GM18861 (cell line): ENCODE measurements at regions not wholly inside any gene's neighbourhood (a gene's known extent, or its start where the extent isn't known, plus 50 kb on each side); places are given as distances from the start of the nearest gene placed in this dataset.

Experiments
- ATAC-seq: cut with Tn5 transposase; IDR thresholded peaks from one replicate; pipeline ENCODE4 v1.9.1; 2021; ENCODE audit not compliant: unreplicated experiment

DNA sequence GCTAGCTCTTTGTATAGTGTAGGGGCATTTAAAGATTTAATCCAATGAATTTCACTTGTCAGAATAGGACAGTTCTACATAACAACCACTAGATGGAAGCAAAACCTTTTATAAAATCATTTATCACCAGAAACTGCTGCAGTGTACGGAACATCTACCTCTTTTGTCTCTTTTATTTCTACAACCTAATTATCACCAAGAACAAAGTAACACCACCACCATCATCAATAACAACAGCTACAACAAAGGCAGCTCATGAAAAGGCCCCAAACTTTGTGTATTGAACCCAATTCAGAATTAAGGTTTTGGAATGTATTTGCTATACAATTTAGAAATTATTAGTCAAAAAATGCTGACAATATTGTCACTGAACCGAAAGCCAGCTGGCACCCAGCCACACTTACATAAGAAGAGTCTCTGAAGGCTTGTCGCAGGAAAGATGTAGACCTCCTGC, 260.9 kb upstream of the RPS6KA3 start:
- peak; percentile 60 for ATAC-seq

DNA sequence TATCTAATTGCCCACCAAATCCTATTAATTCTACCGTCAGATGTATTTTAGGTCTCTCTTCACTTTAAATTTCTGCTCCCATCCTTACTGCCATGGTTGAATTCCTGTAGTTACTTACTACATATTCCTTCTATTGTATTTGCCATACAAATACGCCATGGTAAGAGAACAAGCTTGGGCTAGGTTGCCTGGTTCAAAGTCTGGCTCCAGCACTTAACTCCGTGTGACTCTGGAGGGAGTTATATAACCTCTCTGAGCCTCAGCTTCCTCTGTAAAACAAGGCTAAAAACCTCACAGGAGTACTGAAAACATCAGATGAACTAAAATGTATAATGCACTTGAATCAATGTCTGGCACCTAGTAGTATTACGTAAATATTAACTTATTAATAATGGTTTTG, 260.3 kb upstream of the RPS6KA3 start:
- ATAC-seq = no peak

GRCh38 chrX:20523626-20524312, 257.1 kb upstream of the RPS6KA3 start:
- no peak for ATAC-seq

GRCh38 chrX:20522420-20522819, 255.7 kb upstream of the RPS6KA3 start:
- no peak for ATAC-seq

- no peak for ATAC-seq
Measured at GRCh38 chrX:20521222-20521621, 254.5 kb upstream of the RPS6KA3 start.

GRCh38 chrX:20519826-20520225, 253.1 kb upstream of the RPS6KA3 start:
- ATAC-seq = no peak

- ATAC-seq = no peak
Measured at GRCh38 chrX:20519146-20519545, 252.4 kb upstream of the RPS6KA3 start.

- ATAC-seq = no peak
Measured at GRCh38 chrX:20517565-20517964, 250.9 kb upstream of the RPS6KA3 start.

DNA sequence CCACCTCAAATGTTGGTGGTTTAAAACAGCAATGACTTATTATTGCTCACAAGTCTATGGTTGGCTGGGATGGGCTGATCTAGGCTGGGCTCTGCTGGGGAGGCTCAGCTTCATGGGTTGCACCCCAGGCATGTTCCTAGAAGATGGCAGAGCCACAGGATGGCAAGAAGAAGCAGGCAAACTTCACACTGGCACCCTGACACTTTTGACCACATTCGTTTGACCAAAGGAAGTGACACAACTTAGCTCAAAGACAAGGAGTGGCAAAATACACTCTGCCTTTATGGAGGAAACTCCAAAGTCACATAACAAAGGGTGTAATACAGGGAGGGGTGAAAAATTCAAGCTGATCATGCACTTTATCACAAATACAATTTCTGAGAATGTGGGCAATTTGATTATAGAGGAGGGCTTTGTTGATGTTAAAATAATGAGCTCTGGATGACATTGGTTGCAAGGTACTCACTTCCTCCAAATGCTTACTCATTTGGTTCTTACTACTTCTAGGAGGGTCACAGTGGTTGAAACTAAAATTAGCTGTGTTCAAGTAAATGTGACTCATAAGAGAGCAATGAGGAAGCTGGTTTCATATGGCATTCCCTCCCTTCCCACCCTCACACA, 249.2 kb upstream of the RPS6KA3 start:
- ATAC-seq = peak; percentile 98

GRCh38 chrX:20514358-20514757, 247.6 kb upstream of the RPS6KA3 start:
- no peak for ATAC-seq

DNA sequence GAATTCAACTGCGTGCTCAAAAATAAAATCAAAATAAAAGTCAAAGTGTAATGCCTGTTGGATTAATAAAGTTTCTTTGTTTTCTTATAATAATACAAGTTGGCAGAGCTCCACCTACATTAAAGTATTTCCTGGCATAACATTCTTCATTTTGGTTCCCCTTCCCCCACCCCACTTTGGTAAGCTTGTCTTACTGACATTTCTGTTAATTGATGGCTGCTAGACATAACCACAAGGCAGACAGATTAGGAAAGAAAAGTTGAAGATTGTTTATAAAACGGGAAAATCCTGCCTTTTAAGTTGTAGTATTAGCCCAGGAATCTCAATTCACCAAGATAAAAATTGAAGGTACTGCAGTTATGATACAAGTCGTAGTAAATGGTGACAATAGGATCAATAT, 246.5 kb upstream of the RPS6KA3 start:
- no peak for ATAC-seq

GRCh38 chrX:20511792-20512191, 245.1 kb upstream of the RPS6KA3 start:
- no peak for ATAC-seq

DNA sequence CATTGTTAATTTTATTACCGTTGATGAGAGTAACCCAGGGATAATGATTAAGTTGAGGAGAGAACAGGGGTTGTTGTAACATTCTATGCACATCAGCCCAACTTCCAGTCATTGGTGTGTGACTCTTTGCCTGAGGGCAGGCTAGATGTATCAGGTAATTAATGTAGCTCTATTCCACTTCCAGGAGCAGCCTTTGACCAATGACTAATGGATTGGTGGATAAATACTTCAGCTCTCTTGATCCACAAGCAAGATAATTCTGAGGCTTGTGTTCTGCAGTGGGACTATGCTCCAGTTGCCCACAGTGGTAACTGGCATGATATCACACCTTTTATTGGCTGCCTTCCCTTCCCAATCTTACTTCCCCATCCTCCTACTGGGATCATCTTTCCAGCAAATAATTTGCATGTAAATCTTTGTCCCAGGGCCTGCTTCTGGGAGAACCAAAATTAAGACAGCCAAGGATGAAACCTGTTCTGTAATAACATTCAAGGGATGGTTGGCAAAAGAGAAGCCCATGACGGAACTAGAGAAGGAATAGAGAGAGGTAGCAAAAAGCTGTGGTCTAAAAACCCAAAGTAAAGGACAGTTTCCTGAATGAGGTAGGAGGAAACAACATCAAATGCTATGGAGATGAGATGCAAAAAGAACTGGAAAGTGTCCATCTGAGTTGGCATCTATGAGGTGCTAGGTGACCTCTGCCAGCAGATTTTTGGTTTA, 241.4 kb upstream of the RPS6KA3 start:
- no peak for ATAC-seq

- no peak for ATAC-seq
Measured at GRCh38 chrX:20506739-20507138, 240.0 kb upstream of the RPS6KA3 start.

DNA sequence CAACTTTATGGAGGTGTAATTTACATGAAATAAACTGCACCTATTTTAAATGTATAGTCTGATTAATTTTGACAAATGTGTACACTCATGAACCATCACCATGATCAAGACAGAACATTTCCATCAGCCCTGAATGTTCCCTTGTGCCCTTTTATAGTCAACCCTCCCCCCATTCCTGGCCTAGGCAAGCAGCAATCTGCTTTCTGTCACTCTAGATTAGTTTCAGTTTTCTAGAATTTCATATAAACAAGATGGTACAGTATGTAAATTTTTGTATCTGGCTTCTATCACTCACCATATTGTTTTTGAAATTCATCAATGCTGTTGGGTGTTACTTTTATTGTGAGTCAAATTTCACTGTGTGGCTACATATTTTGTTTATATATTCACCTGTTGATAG, 234.2 kb upstream of the RPS6KA3 start:
- no peak for ATAC-seq

GRCh38 chrX:20500171-20500865, 233.6 kb upstream of the RPS6KA3 start:
- peak; percentile 68 for ATAC-seq

DNA sequence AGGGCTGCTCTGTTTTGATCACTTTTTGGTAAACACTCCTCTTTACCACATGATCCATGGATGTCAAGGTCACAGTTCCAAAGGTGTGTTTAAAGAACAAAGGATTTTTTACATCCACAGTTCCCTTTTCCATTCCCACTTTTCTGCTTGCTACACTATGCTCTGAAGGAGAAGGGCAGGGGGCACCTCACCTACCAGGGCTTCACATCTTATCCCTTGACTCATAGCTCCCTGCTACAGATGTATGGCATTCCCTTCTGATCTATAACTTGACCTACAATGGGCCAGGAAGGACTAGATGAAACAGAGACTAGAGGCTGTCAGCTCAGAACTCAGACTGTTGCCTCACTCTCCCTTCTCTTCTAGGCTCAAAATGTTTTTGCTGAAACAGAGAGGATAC, 233.1 kb upstream of the RPS6KA3 start:
- ATAC-seq = no peak

GRCh38 chrX:20498851-20499635, 232.3 kb upstream of the RPS6KA3 start:
- ATAC-seq = no peak

DNA sequence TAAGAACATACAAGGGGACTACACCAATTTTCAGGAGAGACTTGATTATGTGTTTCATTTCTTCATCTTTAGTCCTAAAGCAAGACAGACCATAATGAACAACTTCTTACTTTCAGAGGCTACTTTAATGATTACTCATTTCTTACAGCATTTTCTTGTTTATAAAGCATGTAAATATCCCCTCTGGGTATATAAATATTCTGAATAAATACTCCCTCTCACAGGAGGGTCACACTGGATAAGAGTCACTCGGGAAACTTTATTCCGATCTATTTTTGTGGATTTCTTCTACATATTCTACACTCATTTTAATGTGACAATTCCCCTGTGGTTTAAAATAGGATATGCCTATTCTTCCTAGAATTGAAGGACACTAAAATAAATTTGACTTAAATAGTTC, 228.9 kb upstream of the RPS6KA3 start:
- ATAC-seq = no peak

DNA sequence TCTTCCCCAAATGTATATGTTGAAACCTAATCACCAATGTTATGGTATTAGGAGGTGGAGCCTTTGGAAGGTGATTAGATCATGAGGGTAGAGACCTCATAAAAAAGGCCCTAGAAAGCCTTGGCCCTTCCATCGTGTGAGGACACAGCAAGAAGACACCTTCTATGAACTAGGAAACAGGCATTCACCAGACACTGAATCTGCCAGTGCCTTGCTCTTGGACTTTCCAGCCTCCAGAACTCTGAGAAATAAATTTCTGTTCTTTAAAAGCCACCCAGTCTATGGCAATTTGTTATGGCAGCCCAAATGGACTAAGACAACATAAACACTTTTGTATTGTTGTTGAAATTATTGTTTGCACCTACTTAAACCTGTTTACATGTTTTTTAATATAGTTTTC, 221.8 kb upstream of the RPS6KA3 start:
- no peak for ATAC-seq

GRCh38 chrX:20487227-20487626, 220.5 kb upstream of the RPS6KA3 start:
- no peak for ATAC-seq
